Testis (tissue), 2 donors: ENCODE measurements at regions not wholly inside any gene's neighbourhood (a gene's known extent, or its start where the extent isn't known, plus 50 kb on each side); places are given as distances from the start of the nearest gene placed in this dataset.
A peak's percentile ranks its signal among the peaks of the same experiment; 100 is the strongest.
"Not testable (repeated sequence)": the region's sequence is repeated elsewhere in the genome, so short reads cannot be mapped to it uniquely, and the experiment has no call there.

ENCODE experiments used
- DNase-seq: peaks from one replicate; pipeline ENCODE4 v3.0.0-alpha.2; 2019
- H3K27ac ChIP-seq, 2 donors: fragments of 200-600 bp; sonication (generic); one replicate each; pipeline ENCODE4 v1.5.1; 2019
- H3K27me3 ChIP-seq: fragments of 200-600 bp; sonication (generic); one replicate; pipeline ENCODE4 v1.5.1; 2019
- H3K36me3 ChIP-seq: fragments of 200-600 bp; sonication (generic); one replicate; pipeline ENCODE4 v1.5.1; 2017; ENCODE audit warnings: low read depth; ENCODE audit errors: missing control alignments
- H3K4me1 ChIP-seq: fragments of 200-600 bp; sonication (generic); one replicate; pipeline ENCODE4 v1.5.1; 2019
- H3K4me3 ChIP-seq, 2 donors: fragments of 200-600 bp; sonication (generic); one replicate each; pipeline ENCODE4 v1.5.1; 2017 to 2019
- H3K9me3 ChIP-seq: fragments of 200-600 bp; sonication (generic); one replicate; pipeline ENCODE4 v1.5.1; 2017
- CTCF ChIP-seq, 3 experiments: fragments of 450-650 bp in 2 of 3; fragments of 200-600 bp in 1 of 3; sonication (generic) in 1 of 3; IDR thresholded peaks; one replicate each; pipeline ENCODE4 v1.5.1; 2016 to 2019; ENCODE audit warnings: antibody characterized with exemption in 3 of 3, mild to moderate bottlenecking in 2 of 3, moderate library complexity in 1 of 3
- POLR2A ChIP-seq: fragments of 450-650 bp; IDR thresholded peaks from one replicate; pipeline ENCODE4 v1.6.1; 2017; ENCODE audit warnings: antibody characterized with exemption, mild to moderate bottlenecking, moderate library complexity
- WGBS, 2 donors: methylation state at CpG; one replicate each; pipeline ENCODE4 v1.1.5; 2018; 5-methylcytosine and 5-hydroxymethylcytosine counted together
- intact Hi-C: fragments of 100-400 bp; cut with DNase I; formaldehyde crosslinking; loops from one replicate; pipeline ENCODE4 v1.15.1; 2023; ENCODE audit warnings: low total_unique reads

- TF ChIP-seq POLR2A (no peak), CTCF (IDR thresholded peaks at IDR 0.05) (no peak)
- Histone ChIP-seq H3K27ac (no peak overlapping the region), H3K27me3 (no peaks in the 10 kb centered on the region), H3K4me3 (no peak overlapping the region), H3K4me1 (peaks cover 13% of the 10 kb centered on the region), H3K36me3 (no peaks in the 10 kb centered on the region), H3K9me3 (no peaks in the 10 kb centered on the region)
- intact Hi-C loops, result no loop called here
- DNase-seq, result no peak
- 79 to 88% methylated on average over 2 to 5 of the region's 6 CpGs for WGBS, 2 donors
These were observed 142.8 kb downstream of the NECTIN1 start for GRCh38 chr11:119586181-119586580.

- peak; percentile 19 for DNase-seq
- no peak for TF ChIP-seq POLR2A
- no peak for TF ChIP-seq CTCF (IDR thresholded peaks at IDR 0.05)
- 6 to 59% methylated on average over 4 to 38 of the region's 38 CpGs for WGBS, 2 donors
These were observed 143.8 kb downstream of the NECTIN1 start for GRCh38 chr11:119585043-119585781.

GRCh38 chr11:119584193-119585042 lies 144.6 kb downstream of the NECTIN1 start:
- no peaks in the 10 kb centered on the region for H3K27me3 ChIP-seq
- peak overlapping the region; percentile 38 to 60 for H3K4me3 ChIP-seq
- 0 to 1% methylated on average over 25 to 56 of the region's 56 CpGs for WGBS, 2 donors
- no peak overlapping the region for H3K27ac ChIP-seq
- no peaks in the 10 kb centered on the region for H3K36me3 ChIP-seq
- intact Hi-C loops, result no loop called here
- TF ChIP-seq POLR2A (no peak), CTCF (IDR thresholded peaks at IDR 0.05) (no peak)
- H3K4me1 ChIP-seq, result peaks cover 13% of the 10 kb centered on the region
- no peaks in the 10 kb centered on the region for H3K9me3 ChIP-seq
- peak; percentile 49 for DNase-seq

More at GRCh38 chr11:119585043-119585781, 143.8 kb downstream of the NECTIN1 start:
- intact Hi-C loops, result no loop called here
- Histone ChIP-seq H3K4me1 (peaks cover 13% of the 10 kb centered on the region), H3K4me3 (peak overlapping the region; percentile 38 to 60), H3K27ac (no peak overlapping the region), H3K27me3 (no peaks in the 10 kb centered on the region), H3K36me3 (no peaks in the 10 kb centered on the region), H3K9me3 (no peaks in the 10 kb centered on the region)

- no peak for DNase-seq
- intact Hi-C loops, result no loop called here
- no peak for TF ChIP-seq CTCF (IDR thresholded peaks at IDR 0.05)
- no peak for TF ChIP-seq POLR2A
These were observed 145.4 kb downstream of the NECTIN1 start for GRCh38 chr11:119583585-119583984.

GRCh38 chr11:119581396-119581795 lies 147.6 kb downstream of the NECTIN1 start:
- DNase-seq, intact Hi-C loops, H3K27me3 ChIP-seq, H3K4me3 ChIP-seq, H3K27ac ChIP-seq, H3K36me3 ChIP-seq, H3K9me3 ChIP-seq: not testable (repeated sequence)
- 93 to 94% methylated on average over 3 of the region's 3 CpGs for WGBS, 2 donors
- peaks cover 13% of the 10 kb centered on the region for H3K4me1 ChIP-seq

More at GRCh38 chr11:119583585-119583984, 145.4 kb downstream of the NECTIN1 start:
- Histone ChIP-seq H3K4me3 (no peak overlapping the region), H3K27me3 (no peaks in the 10 kb centered on the region), H3K27ac (no peak overlapping the region), H3K4me1 (peaks cover 13% of the 10 kb centered on the region), H3K9me3 (no peaks in the 10 kb centered on the region), H3K36me3 (no peaks in the 10 kb centered on the region)
- 74 to 77% methylated on average over 5 to 6 of the region's 6 CpGs for WGBS, 2 donors
